Right atrium auricular region (tissue), 2 donors: ENCODE measurements at regions not wholly inside any gene's neighbourhood (a gene's known extent, or its start where the extent isn't known, plus 50 kb on each side); places are given as distances from the start of the nearest gene placed in this dataset.

Experiments used
- DNase-seq: peaks from one replicate; pipeline ENCODE4 v3.0.0-alpha.2; 2019; ENCODE audit warnings: low spot score
- H3K27ac ChIP-seq, 2 donors: fragments of 200-600 bp; sonication (generic); 1 replicate in 1 of 2; 2 replicates in 1 of 2; pipeline ENCODE4 v1.5.1; 2016 to 2019
- H3K27me3 ChIP-seq, 2 donors: fragments of 200-600 bp; sonication (generic); one replicate each; pipeline versions ENCODE4 v1.5.1 to v1.6.0; 2017 to 2019
- H3K36me3 ChIP-seq: fragments of 200-600 bp; sonication (generic); one replicate; pipeline ENCODE4 v1.5.1; 2016
- H3K4me1 ChIP-seq, 2 donors: fragments of 200-600 bp; sonication (generic); one replicate each; pipeline versions ENCODE4 v1.5.1 to v1.6.0; 2017 to 2019
- H3K4me3 ChIP-seq, 2 donors: fragments of 200-600 bp; sonication (generic); 1 replicate in 1 of 2; 2 replicates in 1 of 2; pipeline ENCODE4 v1.5.1; 2017 to 2019; ENCODE audit warnings: mild to moderate bottlenecking in 1 of 2, moderate library complexity in 1 of 2
- H3K9me3 ChIP-seq, 2 donors: fragments of 200-600 bp; sonication (generic); one replicate each; pipeline ENCODE4 v1.5.1; 2019
- TF ChIP-seq, protein P1 (sequence below), 2 donors: fragments of 200-600 bp; sonication (generic); IDR thresholded peaks; one replicate each; pipeline ENCODE4 v1.5.1; 2019; ENCODE audit warnings: antibody characterized with exemption in 2 of 2

DNA sequence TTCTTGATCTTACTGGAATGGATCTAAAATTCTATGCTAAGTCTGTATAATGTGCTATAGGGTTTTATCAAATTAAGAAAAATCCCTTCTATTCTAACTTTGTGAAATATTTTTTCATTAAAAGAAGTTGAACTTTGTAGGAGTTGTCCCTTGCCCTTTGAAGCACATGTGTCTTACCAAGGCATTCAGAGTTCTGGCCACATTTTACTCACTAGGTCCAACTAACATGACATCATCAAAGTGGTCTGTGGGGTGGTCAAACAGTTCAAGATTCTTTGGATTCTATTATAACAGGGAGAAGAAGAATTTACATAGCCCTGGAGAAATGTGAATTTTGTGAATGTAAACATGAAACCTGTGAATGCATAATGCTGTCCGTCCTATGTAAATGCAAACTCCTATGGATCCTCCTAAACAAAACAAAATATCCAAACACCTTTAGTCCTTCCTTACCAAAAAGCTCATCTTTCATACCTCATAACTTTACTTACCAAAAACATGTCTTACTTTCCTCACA lies 88.7 kb downstream of the EBNA1BP2 start:
- TF ChIP-seq, protein P1, sequence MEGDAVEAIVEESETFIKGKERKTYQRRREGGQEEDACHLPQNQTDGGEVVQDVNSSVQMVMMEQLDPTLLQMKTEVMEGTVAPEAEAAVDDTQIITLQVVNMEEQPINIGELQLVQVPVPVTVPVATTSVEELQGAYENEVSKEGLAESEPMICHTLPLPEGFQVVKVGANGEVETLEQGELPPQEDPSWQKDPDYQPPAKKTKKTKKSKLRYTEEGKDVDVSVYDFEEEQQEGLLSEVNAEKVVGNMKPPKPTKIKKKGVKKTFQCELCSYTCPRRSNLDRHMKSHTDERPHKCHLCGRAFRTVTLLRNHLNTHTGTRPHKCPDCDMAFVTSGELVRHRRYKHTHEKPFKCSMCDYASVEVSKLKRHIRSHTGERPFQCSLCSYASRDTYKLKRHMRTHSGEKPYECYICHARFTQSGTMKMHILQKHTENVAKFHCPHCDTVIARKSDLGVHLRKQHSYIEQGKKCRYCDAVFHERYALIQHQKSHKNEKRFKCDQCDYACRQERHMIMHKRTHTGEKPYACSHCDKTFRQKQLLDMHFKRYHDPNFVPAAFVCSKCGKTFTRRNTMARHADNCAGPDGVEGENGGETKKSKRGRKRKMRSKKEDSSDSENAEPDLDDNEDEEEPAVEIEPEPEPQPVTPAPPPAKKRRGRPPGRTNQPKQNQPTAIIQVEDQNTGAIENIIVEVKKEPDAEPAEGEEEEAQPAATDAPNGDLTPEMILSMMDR (IDR thresholded peaks at IDR 0.05), result no peak
- DNase-seq, result no peak
- H3K27ac ChIP-seq, result no peak overlapping the region
- H3K27me3 ChIP-seq, result no peaks in the 10 kb centered on the region
- H3K4me3 ChIP-seq, result no peak overlapping the region
- H3K9me3 ChIP-seq, result no peaks in the 10 kb centered on the region
- H3K4me1 ChIP-seq, result no peaks in the 10 kb centered on the region
- H3K36me3 ChIP-seq, result no peaks in the 10 kb centered on the region

DNA sequence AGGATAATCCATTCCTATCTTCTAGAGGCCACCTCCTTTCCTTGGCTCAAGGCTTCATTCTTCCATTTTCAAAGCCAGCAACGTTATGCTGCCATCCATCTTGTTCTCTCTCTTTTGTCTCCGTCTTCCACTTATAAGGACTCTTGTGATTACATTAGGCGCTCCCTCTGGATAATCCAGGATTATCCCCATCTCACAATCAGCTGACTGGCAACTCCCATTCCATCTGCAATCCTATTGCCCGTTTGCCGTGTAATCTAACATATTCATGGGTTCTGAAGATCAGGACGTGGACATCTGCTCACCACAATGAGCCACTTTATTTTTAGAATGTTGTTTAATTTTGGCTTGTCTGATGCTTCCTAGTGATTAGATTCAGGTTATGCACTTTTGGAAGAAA lies 89.3 kb downstream of the EBNA1BP2 start:
- no peaks in the 10 kb centered on the region for H3K9me3 ChIP-seq
- no peaks in the 10 kb centered on the region for H3K27me3 ChIP-seq

DNA sequence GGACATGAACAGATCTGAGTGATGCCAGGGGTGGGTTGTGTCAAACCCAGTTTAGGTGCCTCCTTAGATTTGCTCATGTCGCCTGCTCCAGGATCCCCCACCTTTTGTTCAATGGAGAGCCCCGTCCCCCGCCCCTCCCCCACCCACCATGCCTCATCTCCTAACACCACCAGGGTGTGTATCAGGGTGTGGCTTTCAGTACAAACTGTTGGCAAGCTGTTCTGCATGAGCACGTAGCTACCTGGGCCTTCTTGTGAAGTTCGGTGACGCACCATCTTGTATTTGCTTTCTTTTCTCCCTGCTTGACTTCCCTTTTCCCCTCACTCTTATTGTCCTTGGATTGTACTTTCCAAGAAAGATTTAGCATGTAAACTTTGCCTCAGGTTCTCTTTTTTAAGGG lies 94.8 kb downstream of the EBNA1BP2 start:
- DNase-seq, result no peak
- H3K4me3 ChIP-seq, result no peak overlapping the region
- H3K4me1 ChIP-seq, result no peaks in the 10 kb centered on the region
- TF ChIP-seq, protein P1 (IDR thresholded peaks at IDR 0.05), result no peak
- H3K9me3 ChIP-seq, result no peaks in the 10 kb centered on the region
- no peaks in the 10 kb centered on the region for H3K27me3 ChIP-seq
- H3K36me3 ChIP-seq, result no peaks in the 10 kb centered on the region
- no peak overlapping the region for H3K27ac ChIP-seq

More for the DNA sequence above, 89.3 kb downstream of the EBNA1BP2 start:
- Histone ChIP-seq H3K4me3 (no peak overlapping the region), H3K27ac (no peak overlapping the region), H3K36me3 (no peaks in the 10 kb centered on the region), H3K4me1 (no peaks in the 10 kb centered on the region)
- TF ChIP-seq, protein P1 (IDR thresholded peaks at IDR 0.05), result no peak
- no peak for DNase-seq

DNA sequence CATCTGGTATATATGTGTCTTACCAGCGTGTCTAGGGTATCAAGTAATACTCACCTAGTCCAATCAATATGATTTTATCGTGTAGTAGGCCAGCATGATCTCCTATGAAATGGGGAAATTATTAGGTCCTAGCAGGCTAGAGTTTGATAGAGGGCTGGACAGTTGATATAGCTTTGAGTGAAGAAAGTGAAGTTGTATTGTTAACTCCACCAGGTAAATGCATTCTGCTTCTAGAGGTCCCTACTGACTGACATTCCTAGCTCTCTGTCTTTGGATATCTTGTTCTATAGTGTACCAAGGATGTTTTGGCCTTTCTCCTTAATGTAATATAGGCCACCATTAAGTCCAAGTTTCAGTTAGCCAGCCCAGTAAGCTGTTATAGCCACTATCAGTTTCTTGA lies 97.4 kb downstream of the EBNA1BP2 start:
- TF ChIP-seq, protein P1 (IDR thresholded peaks at IDR 0.05), result no peak
- Histone ChIP-seq H3K36me3 (no peaks in the 10 kb centered on the region), H3K4me3 (no peak overlapping the region), H3K4me1 (no peaks in the 10 kb centered on the region), H3K9me3 (no peaks in the 10 kb centered on the region), H3K27ac (no peak overlapping the region), H3K27me3 (no peaks in the 10 kb centered on the region)
- DNase-seq, result no peak

DNA sequence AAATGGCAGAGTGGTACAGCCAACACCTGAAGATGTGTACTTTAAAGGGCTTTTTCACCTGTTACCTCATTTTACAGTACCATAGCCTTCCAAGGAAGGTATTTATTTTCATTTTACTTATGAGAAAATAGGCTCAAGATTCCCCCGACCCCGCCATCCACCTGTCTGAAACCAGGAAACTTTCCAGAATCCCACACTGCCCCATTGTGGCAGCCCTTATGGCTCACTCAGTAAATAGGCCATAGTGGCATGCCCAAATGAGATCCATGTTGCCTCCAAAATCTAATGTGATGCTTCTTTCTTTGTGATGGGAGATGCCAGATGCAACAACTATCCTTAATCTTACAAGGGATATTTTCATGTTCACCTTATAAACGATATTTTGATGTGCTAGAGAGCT lies 97.8 kb downstream of the EBNA1BP2 start:
- no peaks in the 10 kb centered on the region for H3K27me3 ChIP-seq
- H3K27ac ChIP-seq, result no peak overlapping the region
- TF ChIP-seq, protein P1 (IDR thresholded peaks at IDR 0.05), result no peak
- no peaks in the 10 kb centered on the region for H3K4me1 ChIP-seq
- no peaks in the 10 kb centered on the region for H3K9me3 ChIP-seq
- H3K36me3 ChIP-seq, result no peaks in the 10 kb centered on the region
- no peak overlapping the region for H3K4me3 ChIP-seq
- no peak for DNase-seq
